Stimulated activated CD4-positive, alpha-beta T cell treated with anti-CD3 and anti-CD28 coated beads, Interleukin-15, amount 100 ng/mL, for 1 hour (primary cell): ENCODE measurements at regions not wholly inside any gene's neighbourhood (a gene's known extent, or its start where the extent isn't known, plus 50 kb on each side); places are given as distances from the start of the nearest gene placed in this dataset.

ENCODE experiments used
- DNase-seq, 2 donors: peaks; one replicate each; pipeline ENCODE4 v3.0.0-alpha.2; 2020; ENCODE audit warnings: low read depth in 1 of 2, low spot score in 1 of 2

DNA sequence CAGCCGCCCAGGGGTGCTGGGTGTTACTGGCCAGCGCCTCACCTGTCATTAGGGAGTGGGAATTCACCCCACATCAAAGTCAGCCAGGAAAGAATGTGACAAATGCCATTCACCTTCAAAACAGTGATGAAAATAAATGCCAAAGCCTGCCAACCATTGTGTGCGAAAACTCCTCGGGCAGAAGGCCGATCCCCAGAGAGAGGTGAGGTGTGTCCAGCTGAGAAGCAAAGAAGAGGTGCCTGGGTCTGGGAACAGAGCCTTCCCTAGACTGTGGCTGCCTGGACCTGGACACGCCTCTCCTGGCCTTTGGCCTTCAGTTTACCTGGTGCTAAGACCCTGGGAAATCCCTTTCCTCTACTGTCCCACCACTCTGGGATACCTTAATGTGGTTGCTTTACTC lies 142.7 kb downstream of the CYP26B1 start:
- DNase-seq, result no peak

DNA sequence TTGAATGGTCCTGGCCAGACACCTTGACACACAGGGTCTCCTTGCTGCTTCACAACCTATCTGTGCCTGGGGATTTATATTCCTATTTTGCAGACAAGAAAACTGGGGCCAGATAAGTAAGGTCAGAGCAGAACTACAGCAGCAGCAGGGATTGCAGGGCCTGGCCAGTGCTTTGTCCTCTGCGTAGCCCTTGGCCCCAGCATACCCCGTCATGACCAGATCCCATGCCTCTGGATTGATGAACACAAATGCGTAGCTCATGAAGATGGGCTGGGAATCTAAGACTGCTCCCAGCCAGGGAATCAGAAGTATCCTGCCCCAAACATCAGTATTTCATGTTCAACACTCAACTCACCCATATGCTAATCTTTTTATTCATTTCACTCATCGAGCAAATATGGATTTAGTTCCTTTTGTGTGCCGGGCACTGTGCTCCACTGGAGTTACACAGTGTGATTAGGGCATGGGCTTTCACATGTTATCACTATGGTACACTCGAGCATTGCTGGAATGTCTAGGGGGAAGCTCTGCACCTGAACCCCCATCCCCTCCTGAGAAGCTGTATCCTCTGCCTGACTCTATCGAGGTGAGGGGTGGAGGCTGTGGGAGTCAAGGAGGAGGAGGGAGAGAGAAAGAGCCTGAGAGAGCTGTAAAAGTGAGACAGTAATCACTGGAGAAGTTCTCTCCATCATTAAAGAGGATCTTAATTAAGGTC lies 143.3 kb downstream of the CYP26B1 start:
- DNase-seq, result no peak

DNA sequence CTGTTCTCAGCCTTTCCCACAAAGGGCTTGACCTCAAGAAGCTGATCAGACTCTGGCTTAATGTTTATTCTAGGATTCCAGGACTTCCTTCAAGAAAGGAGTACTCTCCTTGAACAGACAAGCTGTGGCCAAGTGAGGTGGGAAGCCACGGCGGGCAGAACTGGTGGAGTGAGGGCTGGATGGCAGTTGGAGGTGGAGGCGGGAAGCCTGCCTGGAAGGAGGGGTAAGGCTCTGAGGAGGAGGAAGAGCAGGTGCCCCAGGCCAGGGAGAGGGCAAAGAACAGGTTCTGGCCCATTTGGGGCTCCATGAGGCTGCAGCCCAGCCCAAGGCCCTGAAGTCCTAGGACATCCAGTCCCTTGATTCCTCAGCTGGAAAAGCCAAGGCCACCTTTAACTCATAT lies 143.9 kb downstream of the CYP26B1 start:
- no peak for DNase-seq

DNA sequence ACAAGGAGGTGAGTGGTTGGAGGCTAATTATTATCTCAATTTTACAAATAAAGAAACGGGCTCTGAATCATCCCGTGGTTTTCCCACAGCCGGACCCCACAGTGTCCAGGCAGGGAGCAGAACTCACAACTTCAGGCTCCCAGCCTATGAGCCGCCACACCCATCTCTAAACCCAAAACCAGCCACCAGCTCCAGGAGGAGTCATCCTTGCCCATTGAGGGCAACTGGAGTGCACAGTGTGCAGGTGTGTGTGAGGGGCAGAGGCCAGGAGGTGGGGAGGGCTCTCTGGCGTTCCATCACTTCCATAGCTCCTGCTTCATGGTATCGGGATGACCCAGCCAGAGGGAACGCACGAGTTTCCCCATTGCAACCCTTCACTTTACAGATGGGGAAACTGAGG lies 144.5 kb downstream of the CYP26B1 start:
- no peak for DNase-seq

DNA sequence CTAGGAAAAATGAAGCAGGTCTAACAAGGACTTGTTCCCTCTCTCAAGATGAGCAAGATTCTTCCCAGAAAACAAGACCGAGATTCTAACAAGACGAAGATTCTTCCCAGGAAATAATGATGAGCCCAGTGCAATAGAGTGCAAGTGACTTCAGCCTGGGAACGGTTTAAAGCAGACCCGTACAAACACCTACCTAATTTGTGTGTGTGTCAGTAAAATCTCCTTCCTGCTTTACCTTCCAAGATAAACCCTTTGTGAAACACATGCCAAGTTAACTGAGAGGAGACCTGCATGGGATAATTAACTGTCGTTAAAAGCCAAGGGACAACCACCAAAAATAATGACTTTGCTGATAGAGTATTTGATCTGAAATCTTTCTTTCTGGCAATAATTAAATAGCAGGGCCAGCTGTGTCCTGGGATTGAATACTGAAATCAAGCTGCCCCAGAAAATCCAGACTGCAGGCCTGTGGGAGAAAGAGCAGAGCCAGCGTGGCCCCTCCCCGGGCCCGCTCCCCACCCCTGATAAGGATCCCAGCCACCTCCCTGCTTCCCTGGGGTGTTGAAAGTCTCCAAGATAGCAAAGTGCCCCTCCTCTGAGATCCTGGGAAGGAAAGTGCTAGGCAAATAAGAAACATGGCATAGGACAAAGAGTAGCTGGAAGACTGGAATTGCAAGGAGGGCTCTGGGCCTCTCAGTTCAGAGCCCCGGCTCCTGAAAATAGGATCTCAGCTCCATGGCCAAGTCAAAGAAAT lies 145.5 kb downstream of the CYP26B1 start:
- DNase-seq, result no peak

DNA sequence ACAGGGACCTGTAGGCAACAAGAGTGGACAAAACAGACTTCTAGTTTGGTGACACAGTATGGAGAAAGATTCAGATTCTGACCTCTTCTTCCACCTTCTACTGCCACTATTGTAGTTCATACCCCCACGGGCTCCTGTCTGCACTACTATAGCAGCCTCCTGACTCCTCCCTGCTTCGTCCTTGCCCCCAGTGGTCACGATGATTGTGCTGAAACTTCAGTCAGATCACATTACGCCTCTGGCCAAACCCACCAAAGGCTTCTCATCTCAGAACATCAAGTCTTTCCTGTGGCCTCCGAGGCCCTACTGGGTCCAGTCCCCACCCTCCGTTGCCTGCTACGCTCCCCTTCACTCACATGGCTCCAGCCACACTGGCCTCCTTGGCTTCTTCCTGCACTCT lies 147.6 kb downstream of the CYP26B1 start:
- DNase-seq, result no peak

DNA sequence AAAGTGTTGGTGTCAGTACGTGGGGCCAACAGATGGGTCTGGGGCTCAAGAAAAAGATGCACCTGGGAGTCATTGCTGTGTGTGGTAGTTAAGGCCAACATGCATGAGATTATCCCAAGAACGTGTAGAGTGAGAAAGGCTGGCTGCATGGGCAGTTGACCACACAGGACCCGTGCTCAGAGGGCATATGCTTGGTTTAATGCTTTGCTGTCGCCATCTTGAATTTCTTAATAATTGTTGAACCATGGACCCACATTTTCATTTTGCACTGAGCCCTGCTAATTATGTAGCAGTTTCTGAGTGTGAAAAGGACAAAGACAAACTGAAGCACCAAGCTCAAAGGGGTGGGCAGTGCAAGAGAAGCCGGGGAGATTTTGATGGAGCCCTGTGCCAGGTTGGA lies 148.1 kb downstream of the CYP26B1 start:
- DNase-seq, result no peak

DNA sequence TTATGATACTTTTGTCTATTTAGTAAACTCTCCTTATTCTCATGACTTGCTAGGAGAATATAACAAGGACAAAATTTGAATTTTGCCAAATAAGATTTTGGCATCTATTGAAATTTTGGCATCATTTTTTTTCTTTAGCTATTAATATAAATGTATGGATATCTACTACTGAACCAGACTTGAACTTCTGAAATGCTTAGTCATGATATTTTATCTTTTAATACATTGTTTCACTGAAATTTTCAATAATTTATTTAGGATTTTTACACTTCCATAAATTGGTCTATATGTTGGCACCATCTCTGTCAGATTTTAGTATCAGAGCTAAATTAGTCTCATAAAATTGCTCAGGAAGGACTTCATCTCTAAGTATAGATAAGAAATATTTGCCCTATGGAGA lies 149.8 kb downstream of the CYP26B1 start:
- no peak for DNase-seq

DNA sequence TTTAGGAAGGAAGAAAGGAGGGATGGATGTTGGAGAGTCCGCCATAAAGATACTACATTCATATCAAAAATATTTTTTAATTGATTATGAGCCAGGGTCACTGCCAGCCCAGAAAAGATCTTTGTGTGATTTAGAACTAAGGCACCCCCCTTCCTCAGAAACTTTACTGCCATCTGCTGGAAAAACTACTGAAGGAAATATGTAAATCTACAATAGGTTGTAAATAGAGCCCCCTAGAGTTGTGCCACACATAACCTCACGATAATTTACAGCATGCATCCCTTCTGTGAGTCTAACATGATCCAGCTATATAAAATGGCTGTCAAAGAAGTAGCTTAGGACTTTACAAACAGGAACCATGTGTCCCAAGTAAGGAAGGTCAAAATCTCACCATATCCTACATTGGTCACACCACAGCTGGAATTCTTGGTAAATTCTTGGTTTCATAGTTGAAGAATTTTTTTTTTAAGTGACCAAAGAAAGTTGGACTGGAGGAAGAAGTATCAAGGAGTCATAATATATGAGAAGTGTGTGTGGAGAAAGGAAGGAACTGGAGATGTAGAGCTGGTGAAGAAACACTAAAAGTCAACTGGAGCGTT lies 152.5 kb downstream of the CYP26B1 start:
- DNase-seq, result no peak

DNA sequence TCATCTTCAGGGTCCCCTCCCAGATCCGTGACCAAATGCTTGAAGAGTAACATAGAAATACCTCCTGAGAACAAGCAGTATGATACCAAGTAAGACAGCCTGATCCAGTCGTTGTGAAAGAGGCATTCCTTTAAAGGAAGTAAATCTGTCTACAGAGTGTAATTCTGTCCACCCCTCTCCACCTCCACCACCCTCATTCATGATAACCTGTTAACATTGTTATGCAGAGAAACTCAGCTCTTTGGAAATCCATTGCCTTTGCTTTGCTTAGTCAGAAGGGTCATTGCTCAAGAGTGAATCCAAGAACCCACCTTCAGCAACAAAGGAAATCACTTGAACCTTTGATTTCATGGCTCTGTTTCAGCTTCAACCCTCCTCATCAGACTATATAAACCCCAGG lies 155.6 kb downstream of the CYP26B1 start:
- DNase-seq, result no peak

DNA sequence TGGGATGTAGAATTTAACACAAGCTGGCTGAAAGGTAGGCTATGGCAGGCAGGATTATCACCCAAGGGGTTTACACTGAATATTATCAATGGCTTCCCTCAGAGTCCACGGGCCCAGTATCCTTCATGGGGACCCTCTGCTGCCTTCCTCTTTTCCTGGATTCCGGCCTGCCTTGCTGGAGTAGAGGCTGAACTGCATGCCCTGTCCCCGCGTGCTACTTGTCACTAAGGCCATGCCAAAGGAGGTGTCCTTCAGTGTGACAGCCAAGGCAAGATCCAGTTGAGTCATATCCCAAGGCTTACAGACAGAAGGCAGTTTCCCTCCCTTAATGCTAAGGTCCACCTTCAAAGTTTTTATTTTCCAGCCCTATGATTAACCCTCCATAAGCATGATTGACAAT lies 156.3 kb downstream of the CYP26B1 start:
- no peak for DNase-seq

DNA sequence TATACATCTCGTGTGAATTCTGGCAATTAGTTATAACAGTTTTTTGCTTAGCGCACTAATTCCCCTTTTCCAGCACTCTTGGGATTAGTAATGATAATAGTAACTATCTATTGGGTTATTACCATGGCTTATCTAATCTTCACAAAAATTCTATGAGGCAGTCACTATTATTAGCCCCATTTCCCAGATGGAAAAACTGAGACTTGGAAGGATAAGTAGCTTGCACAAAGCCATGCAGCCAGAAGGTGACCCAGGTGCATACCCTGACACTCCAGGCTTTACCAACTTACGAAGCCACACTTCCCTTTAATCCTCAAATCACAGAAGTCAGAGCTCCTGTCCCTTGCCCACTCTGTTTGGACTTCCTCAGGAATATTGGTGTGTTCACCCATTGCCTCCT lies 156.8 kb downstream of the CYP26B1 start:
- DNase-seq, result no peak

DNA sequence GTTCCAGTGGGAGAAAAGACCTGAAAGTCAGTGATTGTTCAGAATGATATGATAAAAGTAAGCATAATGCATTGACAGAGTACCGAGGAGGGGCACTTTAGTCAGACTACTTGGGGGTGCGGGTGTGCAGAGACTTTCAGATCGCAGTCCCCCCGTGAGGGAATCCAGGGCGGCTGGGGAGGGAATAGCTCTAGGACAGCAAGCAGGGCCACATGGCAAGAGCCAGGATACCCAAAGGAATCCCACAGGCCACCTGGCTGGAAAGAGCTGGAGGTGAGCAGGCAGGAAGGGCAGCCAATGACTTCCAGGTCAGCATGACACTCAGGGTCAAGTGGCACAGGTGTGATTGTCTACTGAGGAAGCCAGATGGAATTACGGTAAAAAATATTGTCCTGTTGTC lies 157.5 kb downstream of the CYP26B1 start:
- no peak for DNase-seq

DNA sequence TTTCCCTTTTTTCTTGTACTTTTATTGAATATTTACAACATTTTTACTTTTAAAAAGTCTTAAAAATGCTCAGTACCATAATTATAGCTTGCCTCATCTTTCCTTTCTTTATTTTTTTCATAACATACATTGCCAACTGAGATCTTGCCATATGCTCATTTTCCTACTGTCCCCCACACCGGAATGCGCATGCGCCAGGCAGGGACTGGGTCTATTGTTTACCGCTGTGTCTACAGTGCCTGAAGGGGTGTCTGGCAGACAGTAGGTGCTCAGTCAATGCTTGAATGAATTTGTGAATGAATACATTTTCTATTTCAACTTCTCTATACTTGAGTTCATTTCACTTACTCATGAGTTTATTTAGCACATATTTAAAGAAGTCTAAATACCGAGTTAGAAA lies 158.0 kb downstream of the CYP26B1 start:
- DNase-seq, result no peak

DNA sequence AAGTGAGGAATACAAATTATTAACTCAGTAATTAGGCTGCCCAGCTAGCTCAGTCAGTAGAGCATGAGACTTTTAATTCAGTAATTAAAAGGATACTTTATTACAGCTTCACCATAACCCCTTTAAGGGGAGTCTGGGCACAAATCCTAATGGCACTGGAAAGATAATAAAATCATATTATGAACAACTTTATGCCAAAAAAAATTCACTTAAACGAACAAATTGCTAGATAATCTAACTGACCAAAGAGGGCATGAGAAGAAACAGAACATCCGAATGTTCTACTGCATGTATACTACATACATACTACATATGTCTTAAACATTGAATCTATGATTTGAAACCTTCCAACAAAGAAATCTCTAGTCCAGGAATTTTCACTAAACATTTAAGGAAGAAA lies 159.5 kb downstream of the CYP26B1 start:
- DNase-seq, result no peak

DNA sequence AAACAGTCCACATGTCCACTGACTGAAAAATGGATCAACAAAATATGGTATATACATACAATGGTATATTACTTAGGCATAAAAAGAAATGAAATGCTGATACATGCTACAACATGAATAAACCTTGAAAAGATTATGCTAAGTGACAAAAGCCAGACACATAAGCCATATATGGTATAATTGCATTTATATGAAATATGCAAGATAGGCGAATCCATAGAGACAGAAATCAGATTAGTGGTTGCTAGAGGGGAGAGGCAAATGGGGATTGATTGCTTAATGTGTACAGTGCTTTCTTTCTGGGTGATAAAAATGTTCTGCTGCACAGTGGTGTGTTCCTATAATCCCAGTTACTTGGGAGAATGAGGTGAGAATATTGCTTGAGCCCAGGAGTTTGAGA lies 171.0 kb downstream of the CYP26B1 start:
- no peak for DNase-seq

DNA sequence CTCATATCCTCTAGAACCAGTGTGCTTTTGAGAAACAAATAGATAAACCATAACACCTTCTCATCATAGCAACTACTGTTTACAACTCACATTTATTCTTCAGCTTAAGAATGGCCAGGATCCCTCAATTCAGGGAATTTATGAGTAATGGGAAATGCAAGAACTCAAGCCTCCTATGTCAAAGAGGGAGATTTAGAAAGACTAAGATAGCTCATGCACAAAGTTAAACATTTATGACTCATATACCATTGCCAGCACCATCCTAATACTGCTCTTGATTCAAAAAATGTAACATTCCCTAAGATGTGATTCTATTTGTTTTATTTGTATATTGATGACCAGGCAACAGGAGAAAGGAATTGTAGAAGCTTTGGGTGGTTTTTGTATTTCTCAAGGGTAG lies 172.8 kb downstream of the CYP26B1 start:
- no peak for DNase-seq

DNA sequence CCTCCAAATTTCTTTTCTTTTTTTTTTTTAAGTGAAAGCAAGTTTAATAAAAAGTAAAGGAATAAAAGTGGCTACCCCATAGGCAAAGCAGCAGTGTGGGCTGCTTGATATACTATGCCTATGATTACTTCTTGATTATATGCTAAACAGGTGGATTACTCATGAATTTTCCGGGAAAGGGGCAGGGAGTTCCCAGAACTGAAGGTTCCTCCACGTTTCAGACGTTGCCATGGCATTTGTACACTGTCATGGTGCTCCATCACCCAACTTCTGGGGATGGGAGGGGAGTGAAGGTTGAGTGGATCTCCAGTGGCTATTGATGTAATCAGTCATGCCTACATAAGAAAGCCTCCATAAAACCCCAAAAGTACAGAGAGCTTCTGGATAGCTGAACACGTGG lies 176.2 kb downstream of the CYP26B1 start:
- DNase-seq, result no peak

DNA sequence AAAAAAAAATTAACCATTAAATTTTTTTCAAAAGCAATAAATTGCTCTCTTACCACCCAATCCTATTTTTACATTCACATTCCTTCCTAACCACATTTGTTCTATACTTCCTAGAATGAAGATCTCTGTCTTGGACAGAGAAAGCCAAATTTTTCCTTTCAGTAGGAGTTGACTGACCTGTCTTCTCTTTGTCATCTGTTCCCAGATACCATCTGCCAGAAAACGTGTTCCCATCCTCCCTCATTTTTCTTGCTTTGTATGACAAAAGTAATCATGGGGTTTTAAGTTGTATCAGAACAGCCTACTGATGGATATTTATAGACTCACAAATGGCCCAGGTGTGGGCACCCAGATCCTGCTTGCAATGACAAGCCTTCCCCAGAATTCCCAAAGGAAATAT lies 182.1 kb downstream of the CYP26B1 start:
- no peak for DNase-seq

DNA sequence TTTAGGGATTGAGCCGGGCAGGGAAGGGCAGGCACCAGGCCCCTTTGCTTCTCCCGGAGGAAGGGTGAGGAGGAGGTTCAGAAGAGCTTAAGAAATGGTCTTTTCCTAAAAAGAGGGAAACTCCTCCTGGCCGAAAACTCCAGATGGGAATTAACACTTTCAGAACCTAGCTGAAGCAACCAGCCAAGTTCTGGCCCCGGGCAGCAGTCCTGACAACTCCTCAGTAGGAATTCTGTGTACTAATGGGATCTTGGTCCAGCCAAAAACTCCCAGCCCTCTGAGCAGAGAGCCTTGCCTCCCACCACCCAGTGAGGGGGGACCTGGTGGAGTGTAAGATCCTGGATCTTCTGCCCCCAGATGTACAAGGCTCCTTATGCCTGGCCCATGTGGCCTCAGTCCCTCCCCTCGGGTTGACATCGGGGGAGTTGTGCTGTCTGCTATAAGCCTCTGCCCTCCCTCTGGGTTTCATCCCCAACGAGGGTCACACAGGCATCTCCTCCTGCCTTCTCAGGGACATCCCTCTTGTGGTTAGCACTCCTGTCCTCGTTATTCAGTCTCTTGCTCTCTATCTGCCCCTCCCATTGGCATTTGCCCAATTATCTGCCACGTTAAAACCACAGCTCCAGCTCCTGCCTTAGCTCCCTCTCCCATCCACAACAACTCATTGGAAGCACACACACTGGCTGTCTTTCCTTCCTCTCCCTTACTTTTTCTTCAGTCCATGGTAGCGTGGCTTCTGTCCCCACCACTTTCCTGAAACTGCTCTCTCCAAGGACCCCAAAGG lies 184.6 kb downstream of the CYP26B1 start:
- no peak for DNase-seq

DNA sequence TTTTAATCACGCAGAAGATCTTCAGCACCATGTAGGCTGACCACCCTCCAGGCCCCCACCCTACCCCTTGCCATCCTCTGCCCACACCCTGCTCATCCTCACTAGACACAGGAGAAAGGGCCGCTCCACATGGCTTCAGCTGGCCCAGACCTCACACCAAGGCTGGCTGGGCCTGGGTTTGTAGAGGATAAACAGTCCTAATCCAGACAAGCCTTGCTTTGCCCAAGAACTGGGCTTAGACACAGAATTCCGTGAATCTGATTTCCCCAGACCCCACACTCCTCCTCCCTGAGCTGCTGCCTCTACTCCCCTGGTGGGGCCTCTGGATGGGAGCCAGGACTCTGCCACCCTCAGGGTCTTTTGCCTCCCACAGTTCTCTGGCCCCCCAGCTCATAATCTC lies 185.3 kb downstream of the CYP26B1 start:
- DNase-seq, result no peak
